NB4 (cell line): ENCODE measurements at regions not wholly inside any gene's neighbourhood (a gene's known extent, or its start where the extent isn't known, plus 50 kb on each side); places are given as distances from the start of the nearest gene placed in this dataset.
A peak's percentile ranks its signal among the peaks of the same experiment; 100 is the strongest.

Source experiments
- DNase-seq: peaks from one replicate; pipeline ENCODE4 v3.0.0; 2010; ENCODE audit warnings: low read depth
- H3K4me3 ChIP-seq: one replicate; pipeline ENCODE4 v1.5.1; 2011; ENCODE audit warnings: mild to moderate bottlenecking, low read depth, low read length, moderate library complexity
- CTCF ChIP-seq: IDR thresholded peaks from one replicate; pipeline ENCODE4 v1.5.1; 2012; ENCODE audit warnings: low read depth, low read length
- MAX ChIP-seq: IDR thresholded peaks from 2 replicates; pipeline ENCODE4 v1.6.1; 2011; ENCODE audit warnings: low read depth, low read length
- MYC ChIP-seq: IDR thresholded peaks from 2 replicates; pipeline ENCODE4 v1.6.1; 2011; ENCODE audit warnings: low read depth, low read length
- POLR2A ChIP-seq: IDR thresholded peaks from 2 replicates; pipeline ENCODE4 v1.6.1; 2011; ENCODE audit warnings: mild to moderate bottlenecking; ENCODE audit not compliant: insufficient read length; ENCODE audit errors: extremely low read depth

- TF ChIP-seq CTCF (no peak), MYC (no peak), POLR2A (no peak), MAX (no peak)
These were observed 595.7 kb upstream of the POU3F4 start for GRCh38 chrX:82912382-82912781.

GRCh38 chrX:82934980-82935379 lies 573.1 kb upstream of the POU3F4 start:
- no peak for TF ChIP-seq MAX
- no peak for TF ChIP-seq CTCF
- no peak for TF ChIP-seq POLR2A
- TF ChIP-seq MYC = no peak
- DNase-seq = no peak
- no peak overlapping the region for H3K4me3 ChIP-seq

More at GRCh38 chrX:82912382-82912781, 595.7 kb upstream of the POU3F4 start:
- DNase-seq = no peak
- no peak overlapping the region for H3K4me3 ChIP-seq

GRCh38 chrX:82945332-82945731 lies 562.8 kb upstream of the POU3F4 start:
- DNase-seq = no peak
- TF ChIP-seq MYC = no peak
- TF ChIP-seq POLR2A = no peak
- TF ChIP-seq CTCF = no peak
- no peak for TF ChIP-seq MAX
- H3K4me3 ChIP-seq = no peak overlapping the region

GRCh38 chrX:82961129-82961528 lies 547.0 kb upstream of the POU3F4 start:
- TF ChIP-seq POLR2A (no peak), MAX (no peak), CTCF (no peak), MYC (no peak)
- no peak overlapping the region for H3K4me3 ChIP-seq
- peak; percentile 6 for DNase-seq

- no peak for TF ChIP-seq CTCF
- no peak for TF ChIP-seq MYC
- no peak for TF ChIP-seq MAX
- TF ChIP-seq POLR2A = no peak
- H3K4me3 ChIP-seq = no peak overlapping the region
- DNase-seq = no peak
These were observed 534.4 kb upstream of the POU3F4 start for GRCh38 chrX:82973646-82974045.

- H3K4me3 ChIP-seq = no peak overlapping the region
- no peak for DNase-seq
- TF ChIP-seq MAX (no peak), MYC (no peak), POLR2A (no peak), CTCF (no peak)
These were observed 509.9 kb upstream of the POU3F4 start for GRCh38 chrX:82998163-82998562.
